KMS-11 (cell line): ENCODE measurements at regions not wholly inside any gene's neighbourhood (a gene's known extent, or its start where the extent isn't known, plus 50 kb on each side); places are given as distances from the start of the nearest gene placed in this dataset.

Source experiments
- H2AFZ ChIP-seq: fragments of 200-600 bp; sonication (generic); 2 replicates; pipeline ENCODE4 v1.6.1; 2016; ENCODE audit warnings: antibody characterized with exemption, mixed run types, low read depth
- H3K27ac ChIP-seq: fragments of 200-600 bp; sonication (generic); 2 replicates; pipeline ENCODE4 v1.6.1; 2016; ENCODE audit warnings: mild to moderate bottlenecking, mixed run types
- H3K27me3 ChIP-seq: fragments of 200-600 bp; sonication (generic); 2 replicates; pipeline ENCODE4 v1.6.1; 2017; ENCODE audit warnings: mild to moderate bottlenecking, low read depth, mixed run types, moderate library complexity; ENCODE audit not compliant: insufficient read depth
- H3K36me3 ChIP-seq: fragments of 200-600 bp; sonication (generic); 2 replicates; pipeline ENCODE4 v1.6.1; 2017; ENCODE audit warnings: mild to moderate bottlenecking, mixed run types; ENCODE audit not compliant: insufficient read depth
- H3K4me1 ChIP-seq: fragments of 200-600 bp; sonication (generic); 2 replicates; pipeline ENCODE4 v1.6.1; 2016; ENCODE audit warnings: mild to moderate bottlenecking, low read depth, mixed run types; ENCODE audit not compliant: poor library complexity, severe bottlenecking
- H3K4me2 ChIP-seq: fragments of 200-600 bp; sonication (generic); 2 replicates; pipeline ENCODE4 v1.7.0; 2016; ENCODE audit warnings: mild to moderate bottlenecking, mixed run types
- H3K4me3 ChIP-seq: fragments of 200-600 bp; sonication (generic); IDR thresholded peaks from 2 replicates; pipeline ENCODE4 v1.6.1; 2017; ENCODE audit warnings: low read depth, low read length, mixed read lengths; ENCODE audit not compliant: insufficient read depth
- H3K79me2 ChIP-seq: fragments of 200-600 bp; sonication (generic); 2 replicates; pipeline ENCODE4 v1.6.1; 2016; ENCODE audit warnings: low read depth, mixed run types; ENCODE audit not compliant: insufficient read depth
- H3K9ac ChIP-seq: fragments of 200-600 bp; sonication (generic); 2 replicates; pipeline ENCODE4 v1.6.1; 2016; ENCODE audit warnings: mild to moderate bottlenecking, mixed run types
- H4K20me1 ChIP-seq: fragments of 200-600 bp; sonication (generic); 2 replicates; pipeline ENCODE4 v1.6.1; 2016; ENCODE audit warnings: mild to moderate bottlenecking, mixed run types; ENCODE audit not compliant: insufficient read depth
- TF ChIP-seq, protein P1 (sequence below): fragments of 200-600 bp; sonication (generic); conservative IDR thresholded peaks from 2 replicates; pipeline ENCODE4 v1.6.1; 2017; ENCODE audit warnings: low read depth, mild to moderate bottlenecking, antibody characterized with exemption, low read length, moderate library complexity, mixed read lengths

DNA sequence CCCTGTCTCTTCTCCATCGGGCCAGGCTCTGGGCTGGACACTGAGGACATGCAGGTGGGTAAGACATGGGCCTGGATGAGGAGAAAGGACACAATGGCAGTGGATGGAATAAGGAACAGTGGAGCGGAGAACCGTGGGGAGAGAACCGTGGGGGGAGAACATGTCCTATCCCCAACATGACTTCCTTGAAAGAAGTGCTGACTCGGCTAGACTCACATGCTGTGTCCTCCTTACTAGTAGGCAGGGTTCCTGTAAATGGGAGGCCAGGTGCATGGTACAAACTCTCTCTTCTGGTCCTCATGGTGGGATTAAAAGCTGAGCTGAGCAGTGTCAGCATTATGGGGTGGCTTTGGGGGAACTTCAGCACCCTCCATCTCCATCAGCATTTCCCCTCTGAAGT is 137.4 kb upstream of the CSF3R start:
- no peak overlapping the region for H3K4me3 ChIP-seq
- H3K9ac ChIP-seq: no peak overlapping the region
- no peak overlapping the region for H3K27ac ChIP-seq
- no peaks in the 10 kb centered on the region for H3K79me2 ChIP-seq
- no peak overlapping the region for H3K4me2 ChIP-seq
- H3K4me1 ChIP-seq: no peaks in the 10 kb centered on the region
- no peaks in the 10 kb centered on the region for H3K36me3 ChIP-seq
- H3K27me3 ChIP-seq: peaks cover 18% of the 10 kb centered on the region; the same call in 1 of the 2 replicates
- H2AFZ ChIP-seq: no peak overlapping the region
- H4K20me1 ChIP-seq: no peaks in the 10 kb centered on the region
- TF ChIP-seq, protein P1, sequence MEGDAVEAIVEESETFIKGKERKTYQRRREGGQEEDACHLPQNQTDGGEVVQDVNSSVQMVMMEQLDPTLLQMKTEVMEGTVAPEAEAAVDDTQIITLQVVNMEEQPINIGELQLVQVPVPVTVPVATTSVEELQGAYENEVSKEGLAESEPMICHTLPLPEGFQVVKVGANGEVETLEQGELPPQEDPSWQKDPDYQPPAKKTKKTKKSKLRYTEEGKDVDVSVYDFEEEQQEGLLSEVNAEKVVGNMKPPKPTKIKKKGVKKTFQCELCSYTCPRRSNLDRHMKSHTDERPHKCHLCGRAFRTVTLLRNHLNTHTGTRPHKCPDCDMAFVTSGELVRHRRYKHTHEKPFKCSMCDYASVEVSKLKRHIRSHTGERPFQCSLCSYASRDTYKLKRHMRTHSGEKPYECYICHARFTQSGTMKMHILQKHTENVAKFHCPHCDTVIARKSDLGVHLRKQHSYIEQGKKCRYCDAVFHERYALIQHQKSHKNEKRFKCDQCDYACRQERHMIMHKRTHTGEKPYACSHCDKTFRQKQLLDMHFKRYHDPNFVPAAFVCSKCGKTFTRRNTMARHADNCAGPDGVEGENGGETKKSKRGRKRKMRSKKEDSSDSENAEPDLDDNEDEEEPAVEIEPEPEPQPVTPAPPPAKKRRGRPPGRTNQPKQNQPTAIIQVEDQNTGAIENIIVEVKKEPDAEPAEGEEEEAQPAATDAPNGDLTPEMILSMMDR: no peak

DNA sequence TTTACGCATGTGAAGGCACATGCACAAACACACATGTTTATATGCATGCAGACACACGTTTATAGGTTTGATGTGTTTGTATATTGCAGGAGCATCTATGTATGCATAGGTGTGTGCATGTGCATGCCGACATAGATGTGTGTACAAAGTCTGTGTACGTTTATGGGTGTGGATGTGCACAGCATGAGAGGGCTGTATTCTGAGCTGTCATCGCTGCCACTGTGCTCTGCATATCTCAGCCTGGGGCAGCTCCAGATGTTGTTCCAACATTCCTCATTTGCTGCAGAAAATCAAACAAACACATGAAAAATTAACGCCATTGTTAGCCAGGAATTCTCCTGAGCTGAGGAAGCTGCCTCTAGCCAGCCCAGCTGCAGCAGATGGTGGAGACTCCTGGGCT is 132.3 kb upstream of the CSF3R start:
- TF ChIP-seq, protein P1: no peak

DNA sequence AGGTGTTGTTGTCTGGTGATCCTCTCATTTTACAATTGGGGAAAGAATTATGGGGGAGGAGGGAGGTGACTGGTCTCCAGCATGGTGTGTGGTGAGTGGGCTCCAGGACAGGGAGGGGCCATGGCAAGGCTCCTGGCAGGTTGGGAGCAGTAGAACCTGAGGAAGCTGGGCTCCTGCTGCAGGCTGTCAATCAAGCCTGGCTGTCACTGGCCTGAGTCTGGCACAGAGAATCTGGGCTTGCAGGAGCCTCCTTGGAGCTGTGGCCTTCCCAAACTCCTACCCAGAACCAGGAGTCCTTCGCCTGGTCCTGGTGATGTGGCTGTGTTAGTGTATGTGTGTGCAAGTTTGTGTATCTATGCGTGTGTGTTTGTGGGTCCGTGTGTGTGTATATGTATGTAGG is 131.9 kb upstream of the CSF3R start:
- Histone ChIP-seq H3K36me3 (no peaks in the 10 kb centered on the region), H3K4me3 (no peak overlapping the region), H2AFZ (no peak overlapping the region), H3K27ac (no peak overlapping the region), H3K9ac (no peak overlapping the region), H3K4me2 (no peak overlapping the region), H3K4me1 (no peaks in the 10 kb centered on the region), H3K27me3 (peaks cover 29% of the 10 kb centered on the region; the same call in 1 of the 2 replicates), H3K79me2 (no peaks in the 10 kb centered on the region), H4K20me1 (no peaks in the 10 kb centered on the region)
- TF ChIP-seq, protein P1: no peak

More for the DNA sequence above, 132.3 kb upstream of the CSF3R start:
- H3K4me3 ChIP-seq: no peak overlapping the region
- H3K4me2 ChIP-seq: no peak overlapping the region
- H3K27ac ChIP-seq: no peak overlapping the region
- H2AFZ ChIP-seq: no peak overlapping the region
- no peak overlapping the region for H3K9ac ChIP-seq
- no peaks in the 10 kb centered on the region for H3K4me1 ChIP-seq
- no peaks in the 10 kb centered on the region for H3K79me2 ChIP-seq
- H3K36me3 ChIP-seq: no peaks in the 10 kb centered on the region
- no peaks in the 10 kb centered on the region for H4K20me1 ChIP-seq
- peaks cover 29% of the 10 kb centered on the region; the same call in 1 of the 2 replicates for H3K27me3 ChIP-seq

DNA sequence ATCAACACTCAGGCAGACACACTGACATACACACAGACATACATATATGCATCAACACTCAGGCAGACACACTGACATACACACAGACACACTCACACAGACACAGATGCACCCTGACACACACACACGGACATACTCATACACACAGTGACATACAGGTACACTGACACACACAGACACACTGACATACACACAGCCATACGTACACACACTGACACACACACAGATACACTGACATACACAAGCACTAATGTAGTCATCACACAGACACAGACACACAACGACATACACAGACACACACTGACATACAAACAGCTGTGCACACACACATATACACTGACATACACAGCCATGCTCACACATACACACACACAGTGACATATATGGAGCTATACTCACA is 131.0 kb upstream of the CSF3R start:
- H3K36me3 ChIP-seq: no peaks in the 10 kb centered on the region
- no peak overlapping the region for H3K27ac ChIP-seq
- H3K4me2 ChIP-seq: no peak overlapping the region
- H4K20me1 ChIP-seq: no peaks in the 10 kb centered on the region
- H3K79me2 ChIP-seq: no peaks in the 10 kb centered on the region
- H2AFZ ChIP-seq: no peak overlapping the region
- no peak overlapping the region for H3K4me3 ChIP-seq
- no peaks in the 10 kb centered on the region for H3K4me1 ChIP-seq
- H3K27me3 ChIP-seq: peaks cover 29% of the 10 kb centered on the region; the same call in 1 of the 2 replicates
- TF ChIP-seq, protein P1: no peak
- H3K9ac ChIP-seq: no peak overlapping the region
